CD4-positive, alpha-beta T cell treated with Interleukin-6 for 4 hours (primary cell): ENCODE measurements at regions not wholly inside any gene's neighbourhood (a gene's known extent, or its start where the extent isn't known, plus 50 kb on each side); places are given as distances from the start of the nearest gene placed in this dataset.

ENCODE experiments used
- DNase-seq: peaks from one replicate; pipeline ENCODE4 v3.0.0-alpha.2; 2020; ENCODE audit warnings: mixed read lengths

DNA sequence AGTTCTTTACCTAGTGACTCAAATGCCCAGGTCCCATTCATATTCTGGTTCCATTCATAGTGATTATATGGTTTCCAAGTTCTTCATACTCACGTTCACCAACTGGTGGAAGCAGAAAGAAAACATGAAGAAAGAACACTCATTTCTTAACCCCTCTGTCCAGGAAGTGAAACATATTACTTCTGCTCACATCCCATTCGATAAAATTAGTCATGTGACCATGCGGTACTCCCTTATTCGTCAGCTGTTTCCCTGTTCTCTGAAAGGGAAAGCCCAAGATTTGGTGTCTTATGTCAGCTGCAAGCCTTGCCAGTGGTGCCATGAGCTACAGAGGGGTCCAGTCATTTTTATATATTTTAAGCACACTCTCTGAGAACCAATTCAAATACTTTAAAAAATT lies 387.0 kb upstream of the DMAC1 start:
- no peak for DNase-seq

DNA sequence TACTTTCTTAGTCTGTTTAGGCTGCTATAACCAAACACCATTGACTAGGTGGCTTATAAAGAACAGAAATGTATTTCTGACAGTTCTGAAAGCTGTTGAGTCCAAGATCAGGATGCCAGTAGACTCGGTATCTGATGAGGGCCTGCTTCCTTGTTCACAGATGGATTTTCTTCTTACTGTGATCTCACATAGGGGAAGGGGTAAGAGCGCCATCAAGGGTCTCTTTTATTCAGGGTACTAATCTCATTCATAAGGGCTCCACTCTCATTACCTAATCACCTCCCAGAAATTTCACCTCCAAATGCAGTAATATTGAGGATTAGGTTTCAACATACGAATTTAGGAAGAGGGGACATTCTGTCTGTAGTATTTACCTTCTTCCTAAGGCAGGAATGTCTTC lies 384.0 kb upstream of the DMAC1 start:
- DNase-seq, result no peak

DNA sequence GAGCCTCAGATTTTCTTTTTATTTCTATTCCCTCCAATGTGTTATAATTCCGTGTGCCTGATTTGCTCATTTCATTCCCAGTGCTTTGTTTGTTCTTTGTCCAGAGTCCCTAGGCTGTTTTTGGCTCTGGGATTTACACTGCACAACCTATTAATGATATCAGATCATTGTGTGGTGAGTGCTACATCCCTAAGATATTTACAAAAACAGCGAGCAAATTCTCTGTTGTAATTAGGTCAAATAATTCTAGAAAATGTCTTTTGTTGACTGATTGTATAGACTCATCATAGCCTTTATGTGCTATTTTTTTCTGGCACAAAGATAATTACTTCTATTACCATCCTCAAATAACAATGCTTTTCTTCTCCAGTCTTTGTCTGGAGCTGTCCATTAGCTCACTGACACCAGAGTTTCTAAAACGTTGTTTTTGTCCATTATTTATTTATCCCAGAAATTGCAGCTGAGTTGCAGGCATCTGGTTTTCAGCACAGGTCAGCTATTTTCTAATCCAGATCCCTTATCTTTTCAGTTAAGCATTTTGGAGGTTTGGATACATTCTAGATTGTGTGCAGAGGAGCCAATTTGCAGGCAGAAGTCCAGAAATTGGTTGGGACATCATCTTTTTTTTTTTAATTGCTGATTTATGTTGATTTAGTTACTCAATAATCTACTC lies 379.9 kb upstream of the DMAC1 start:
- no peak for DNase-seq

DNA sequence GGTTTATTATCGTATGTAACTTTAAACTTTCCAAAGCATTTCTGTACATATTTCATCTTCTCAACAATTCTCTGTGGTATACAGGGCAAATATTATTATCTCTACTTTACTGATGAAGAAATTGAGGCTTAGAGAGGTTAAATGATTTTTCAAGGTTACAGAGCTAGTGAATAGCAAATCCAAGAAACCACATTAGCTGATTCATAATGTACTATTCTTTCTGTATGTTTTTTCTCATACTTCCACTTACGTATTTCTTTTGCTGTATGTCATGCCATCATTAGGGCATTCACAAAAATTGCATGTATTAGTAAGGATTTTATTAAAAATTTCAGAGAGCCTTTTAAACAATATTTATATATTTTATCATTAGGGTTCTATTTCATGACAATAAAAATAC lies 372.4 kb upstream of the DMAC1 start:
- no peak for DNase-seq

DNA sequence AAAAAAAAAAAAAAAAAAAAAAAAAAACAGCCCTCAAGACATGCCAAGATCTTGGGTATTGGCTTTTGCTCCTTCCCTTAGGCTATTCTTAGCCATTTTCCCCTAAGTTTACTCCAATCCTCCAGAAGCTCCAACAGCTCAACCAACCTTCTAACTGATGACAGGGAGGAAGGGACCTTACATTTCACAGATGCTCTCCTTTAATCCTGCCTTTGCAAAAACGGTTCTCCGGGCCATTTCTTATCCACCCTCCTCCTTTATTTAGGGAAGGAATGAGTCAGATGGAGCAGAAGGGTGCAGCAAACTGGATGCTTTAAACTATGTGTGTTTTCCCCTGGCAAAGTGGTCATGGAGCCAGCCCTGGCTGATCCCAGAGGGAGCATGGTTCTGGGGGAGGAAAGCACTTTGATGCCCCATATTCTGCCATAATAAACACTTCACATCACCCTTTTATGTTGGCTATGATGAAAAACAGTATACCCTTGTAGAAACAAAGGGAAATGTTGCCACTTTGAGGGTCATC lies 369.4 kb upstream of the DMAC1 start:
- DNase-seq, result no peak

DNA sequence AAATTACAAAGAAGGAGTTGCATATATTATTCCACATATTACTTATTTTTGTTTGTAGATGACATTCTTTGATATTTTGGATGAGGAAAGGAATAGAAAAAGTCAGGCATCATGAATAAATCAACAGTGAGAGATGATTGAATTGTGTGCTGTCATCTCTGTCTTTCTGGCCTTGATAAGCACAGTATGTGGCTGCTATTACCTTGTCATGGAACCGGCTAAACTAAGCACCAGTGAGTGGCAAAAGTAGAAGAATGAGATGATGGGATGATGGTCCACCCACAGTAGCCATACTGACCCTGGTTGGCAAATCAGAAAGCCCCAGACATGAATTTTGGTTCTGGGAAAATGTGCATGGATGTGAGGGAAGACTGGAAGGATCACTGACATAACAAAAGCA lies 361.2 kb upstream of the DMAC1 start:
- DNase-seq, result no peak

DNA sequence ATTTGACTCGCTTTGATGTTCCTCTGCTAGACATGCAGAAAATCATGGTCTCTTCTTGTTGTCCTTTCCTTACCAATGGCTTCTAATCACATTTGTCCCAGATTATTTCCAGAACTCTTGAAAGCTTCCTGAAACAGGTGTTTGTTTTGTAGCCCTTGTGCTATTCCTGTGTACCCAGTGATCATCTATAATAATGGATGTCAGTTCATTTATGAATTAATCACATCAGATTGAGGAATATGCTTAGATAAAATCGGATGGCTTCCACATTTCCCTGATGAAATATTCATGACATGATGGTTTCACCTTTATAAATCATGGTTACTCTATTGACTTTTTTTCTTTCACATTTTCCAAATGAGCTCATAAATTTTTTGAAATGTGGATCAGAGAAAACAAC lies 359.0 kb upstream of the DMAC1 start:
- no peak for DNase-seq

DNA sequence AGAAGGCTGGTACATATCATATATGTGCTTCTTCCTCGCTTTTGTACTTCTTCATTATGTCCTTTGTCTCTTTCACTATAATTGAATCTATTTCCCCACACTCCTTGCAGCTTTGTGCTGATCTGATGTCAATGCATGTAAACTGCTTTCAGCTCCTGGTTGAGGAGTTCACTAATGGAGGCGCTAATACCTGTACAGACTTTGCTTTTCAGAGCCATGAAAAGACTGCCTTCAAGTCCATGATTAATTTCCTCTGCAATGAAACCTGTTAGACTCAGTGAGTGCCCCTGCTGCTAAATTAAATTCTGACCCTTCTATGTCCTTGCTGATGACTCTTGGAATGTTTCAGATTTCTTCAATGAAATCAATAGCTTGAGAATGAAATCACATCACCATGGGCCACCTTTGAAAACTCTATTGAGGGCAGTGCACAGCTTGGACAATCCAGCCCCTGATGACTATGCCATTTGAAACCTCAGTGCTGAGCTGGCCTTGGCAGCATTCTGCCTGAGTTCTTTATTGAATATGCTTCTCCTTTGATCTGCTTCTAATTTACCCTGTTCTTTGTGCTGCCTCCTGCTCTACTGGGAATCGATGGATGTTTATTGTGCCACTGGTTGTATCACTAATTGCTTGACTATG lies 358.2 kb upstream of the DMAC1 start:
- DNase-seq, result no peak

DNA sequence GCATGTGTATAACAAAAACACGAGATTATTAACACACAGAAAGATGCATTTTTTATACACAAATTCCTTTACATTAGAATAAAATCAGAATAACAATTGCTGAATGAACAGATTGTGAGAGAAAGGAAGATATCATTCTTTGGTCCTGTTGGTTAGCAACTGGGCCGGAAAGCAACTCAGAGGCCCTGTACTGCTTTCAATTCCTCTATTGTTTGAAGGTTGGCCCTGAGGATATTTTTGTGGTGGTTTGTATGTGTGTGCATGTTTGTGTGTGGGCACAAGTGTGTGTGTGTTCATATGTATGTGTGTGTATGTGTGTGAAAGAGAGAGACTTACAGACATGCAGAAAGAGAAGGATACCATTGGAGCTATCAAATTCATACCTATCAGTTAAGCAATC lies 356.8 kb upstream of the DMAC1 start:
- no peak for DNase-seq

DNA sequence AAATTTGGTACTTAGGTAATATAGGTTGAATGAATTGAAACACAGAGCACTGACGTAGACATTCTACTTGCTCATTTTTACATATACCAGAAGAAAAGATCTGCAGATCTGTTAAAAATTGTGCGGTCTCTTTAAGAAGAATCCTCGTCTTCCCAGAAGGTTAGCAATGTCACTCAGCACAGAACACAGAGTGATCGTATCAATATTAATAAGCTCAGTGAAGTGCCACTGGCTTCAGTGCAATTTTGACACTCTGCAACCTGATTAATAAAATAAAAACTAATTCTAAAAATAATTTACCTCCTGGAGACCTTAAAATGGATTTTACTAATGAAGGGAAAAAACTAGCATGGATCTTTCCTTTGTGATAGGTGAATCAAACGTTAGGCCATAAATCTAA lies 356.1 kb upstream of the DMAC1 start:
- DNase-seq, result no peak

DNA sequence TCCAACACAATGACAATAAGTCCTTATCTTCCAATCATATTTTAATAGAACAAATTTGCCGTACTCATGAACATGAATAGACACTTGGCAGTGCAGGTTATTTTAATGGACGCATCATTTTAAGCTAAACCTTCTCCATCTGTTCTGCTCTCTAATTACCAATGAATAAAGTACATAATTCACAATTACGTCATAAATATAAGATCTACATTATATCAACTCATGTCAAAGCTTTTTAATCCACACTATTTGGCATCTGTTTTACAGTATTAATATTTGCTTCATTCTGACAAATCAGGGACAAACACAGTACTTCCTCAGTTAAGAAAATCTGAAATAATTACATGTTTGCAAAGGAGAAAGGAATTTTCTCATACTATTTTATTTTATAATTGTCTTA lies 344.1 kb upstream of the DMAC1 start:
- DNase-seq, result no peak

DNA sequence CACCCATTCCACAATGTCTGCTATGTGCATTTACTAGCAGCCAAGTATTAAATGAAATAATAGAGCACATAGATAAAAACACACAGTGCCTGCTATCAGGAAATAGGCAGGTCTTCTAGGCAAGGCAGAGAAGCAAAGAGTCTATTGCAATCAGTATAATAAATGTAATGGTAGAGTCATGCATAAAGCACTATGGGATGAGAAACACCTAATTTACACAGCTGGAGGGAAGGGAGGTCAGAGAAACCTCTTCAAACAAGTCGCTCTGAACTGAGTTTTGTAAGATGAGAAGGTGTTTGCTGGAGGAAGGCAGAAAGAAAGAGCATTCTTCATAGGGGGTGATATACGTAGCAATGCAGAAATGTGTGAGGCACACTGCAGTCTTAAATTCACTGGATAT lies 341.0 kb upstream of the DMAC1 start:
- DNase-seq, result no peak

DNA sequence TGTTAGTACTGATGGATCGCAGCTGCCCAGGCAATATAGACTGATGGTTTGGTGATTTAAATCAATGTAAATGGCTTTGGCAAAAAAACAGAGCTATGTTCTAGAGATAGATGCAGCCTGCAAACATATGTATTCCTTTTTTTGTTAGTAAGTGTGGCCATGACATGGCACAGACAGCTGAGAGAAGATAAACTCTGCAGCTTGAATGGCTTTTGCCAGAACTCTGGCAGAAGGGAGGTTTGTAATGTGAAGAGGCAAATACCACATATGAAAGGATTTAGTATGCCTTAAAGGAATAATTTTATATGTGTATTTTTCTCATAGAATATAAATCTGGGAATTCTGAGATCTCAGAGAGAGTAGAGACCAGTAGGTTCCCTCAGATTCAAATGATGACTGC lies 340.2 kb upstream of the DMAC1 start:
- DNase-seq, result no peak

DNA sequence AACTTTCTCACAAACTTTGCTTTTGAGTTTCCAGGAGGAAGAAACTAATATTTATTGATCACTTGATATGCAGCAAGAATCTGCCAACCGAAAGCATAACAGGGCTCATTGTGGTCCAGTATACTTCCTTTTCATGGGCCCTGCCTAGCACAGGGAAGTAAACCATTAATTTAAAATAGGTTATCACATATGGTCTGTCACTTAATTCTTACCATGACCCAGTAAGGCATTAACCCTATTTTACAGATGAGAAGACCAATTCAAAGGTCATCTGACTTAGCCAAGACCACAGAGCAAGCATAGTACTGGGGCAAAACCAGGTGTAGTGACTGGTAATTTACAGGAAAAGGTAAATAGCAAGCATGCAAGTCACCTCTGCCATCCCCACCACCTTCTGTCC lies 336.9 kb upstream of the DMAC1 start:
- no peak for DNase-seq

DNA sequence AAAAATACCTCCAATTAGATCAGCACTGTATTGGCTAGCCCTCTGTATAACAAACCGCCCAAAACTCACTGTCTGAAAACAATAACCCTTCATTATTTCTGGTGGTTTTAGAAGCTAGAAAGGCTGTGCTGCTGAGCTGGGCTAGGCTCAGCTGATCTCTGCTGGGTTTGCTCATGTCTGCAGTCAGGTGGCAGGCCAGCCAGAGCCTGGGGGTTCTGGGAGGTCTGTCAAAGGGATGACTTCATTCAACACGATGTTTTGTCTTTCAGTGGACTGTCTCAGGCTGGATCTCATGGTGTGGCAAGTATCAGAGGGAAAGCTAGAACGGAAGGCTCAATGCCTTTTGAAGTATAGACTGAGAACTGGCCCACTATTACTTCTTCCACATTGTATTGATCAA lies 335.1 kb upstream of the DMAC1 start:
- DNase-seq, result no peak

DNA sequence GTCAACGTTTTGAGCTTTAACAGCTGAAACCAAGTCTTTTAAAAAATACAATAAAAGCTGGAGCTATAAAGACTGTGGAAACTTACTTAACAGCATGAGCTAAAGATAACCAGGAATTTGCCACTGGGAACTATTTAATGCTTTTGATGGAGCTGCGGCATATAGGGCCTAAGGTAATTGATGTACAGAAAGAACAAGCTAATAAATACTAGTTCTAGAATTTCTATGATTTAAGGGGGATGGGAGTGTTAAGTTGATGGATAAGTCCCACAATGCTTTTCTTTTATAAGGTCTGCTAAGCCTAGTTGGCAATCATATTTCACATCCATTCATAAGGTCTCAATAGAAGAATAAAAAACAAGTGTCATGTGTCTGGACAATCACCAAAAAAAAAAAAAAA lies 334.0 kb upstream of the DMAC1 start:
- no peak for DNase-seq

DNA sequence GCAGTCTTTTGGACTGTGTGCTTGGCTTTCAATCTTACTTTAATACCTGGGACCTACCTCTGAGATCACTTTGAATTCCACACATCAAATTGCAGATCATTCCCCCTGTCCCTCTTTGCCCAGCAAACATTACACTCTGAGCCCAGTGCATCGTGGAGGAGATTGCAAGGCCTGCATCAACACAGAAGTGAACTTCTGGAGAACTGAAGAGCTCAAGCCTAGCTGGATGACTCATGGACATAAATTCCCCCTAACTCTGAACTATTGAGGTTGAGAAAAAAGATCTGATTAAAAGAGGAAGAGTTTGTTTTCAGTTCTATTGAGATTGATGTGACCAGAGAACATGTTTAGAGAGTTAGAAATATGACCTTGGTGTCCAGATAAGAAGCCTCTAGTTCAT lies 316.0 kb upstream of the DMAC1 start:
- no peak for DNase-seq

DNA sequence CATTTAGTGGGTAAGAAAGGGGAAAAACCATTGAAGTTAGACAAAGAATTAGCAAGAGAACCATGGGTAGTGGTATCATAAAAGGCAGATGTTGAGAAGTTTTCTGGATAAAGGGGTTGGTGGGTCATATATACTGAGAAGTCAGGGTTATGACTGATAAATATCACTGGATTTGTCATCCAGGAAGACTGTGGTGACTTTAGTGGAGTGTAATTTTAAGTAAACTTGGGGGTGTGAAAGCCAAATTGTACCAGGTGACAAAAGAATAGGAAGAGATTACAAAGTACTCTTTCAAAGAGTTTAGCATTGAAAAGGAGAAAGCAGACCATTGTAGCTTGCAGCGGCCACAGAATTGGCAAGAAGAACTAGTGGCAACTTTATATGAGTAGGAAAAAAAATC lies 315.2 kb upstream of the DMAC1 start:
- DNase-seq, result no peak

DNA sequence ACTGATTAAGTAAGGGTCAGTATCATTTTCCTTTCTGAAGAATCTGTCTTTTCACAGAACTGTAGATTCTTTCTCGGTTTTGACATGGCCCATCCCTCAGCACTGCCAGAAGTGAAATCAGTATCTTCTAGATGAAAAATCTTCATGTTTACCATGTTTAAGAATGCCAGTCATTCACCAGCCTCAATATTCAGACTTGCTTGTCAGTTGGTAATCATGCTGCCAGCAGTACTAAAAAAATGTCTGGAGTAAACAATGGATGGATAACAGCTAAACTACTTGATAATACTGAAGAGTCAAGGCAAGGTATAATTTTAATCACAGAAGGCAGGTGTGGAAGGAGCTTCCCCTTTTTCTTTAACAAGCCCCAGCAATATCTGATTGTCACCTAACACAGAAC lies 306.8 kb upstream of the DMAC1 start:
- DNase-seq, result no peak

DNA sequence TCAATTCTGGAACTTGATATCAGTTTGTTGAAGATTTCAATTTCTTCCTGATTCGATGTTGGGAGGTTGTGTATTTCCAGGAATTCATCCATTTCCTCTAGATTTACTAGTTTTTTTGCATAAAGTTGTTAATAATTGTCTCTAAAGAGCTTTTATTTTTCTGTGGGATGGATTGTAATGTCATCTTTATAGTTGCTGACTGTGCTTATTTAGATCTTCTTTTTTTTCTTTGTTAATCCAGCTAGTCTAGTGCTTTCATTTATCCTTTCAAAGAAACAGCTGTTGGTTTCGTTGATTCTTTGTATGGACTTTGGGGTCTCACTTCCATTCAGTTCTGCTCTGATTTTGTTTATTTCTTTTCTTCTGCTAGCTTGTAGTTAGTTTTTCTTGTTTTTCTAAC lies 302.0 kb upstream of the DMAC1 start:
- no peak for DNase-seq

DNA sequence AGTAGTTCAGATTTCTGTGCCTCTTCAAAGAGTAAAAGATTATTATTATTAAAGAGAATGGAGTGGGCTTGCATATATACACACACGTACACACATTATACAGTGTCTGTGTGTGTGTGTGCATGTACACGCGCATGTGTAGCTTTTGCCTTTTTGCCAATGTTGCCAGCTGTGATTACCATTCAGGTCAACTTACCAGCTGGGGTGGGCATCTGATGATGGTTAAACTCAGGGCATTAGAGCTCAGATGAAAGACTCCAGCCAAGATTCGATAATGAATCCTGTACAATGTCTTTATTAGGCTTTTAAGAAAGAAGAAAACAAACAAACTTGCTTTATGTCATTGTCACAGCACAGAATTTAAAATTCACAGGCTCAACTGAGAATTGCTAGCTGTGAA lies 296.5 kb upstream of the DMAC1 start:
- no peak for DNase-seq

DNA sequence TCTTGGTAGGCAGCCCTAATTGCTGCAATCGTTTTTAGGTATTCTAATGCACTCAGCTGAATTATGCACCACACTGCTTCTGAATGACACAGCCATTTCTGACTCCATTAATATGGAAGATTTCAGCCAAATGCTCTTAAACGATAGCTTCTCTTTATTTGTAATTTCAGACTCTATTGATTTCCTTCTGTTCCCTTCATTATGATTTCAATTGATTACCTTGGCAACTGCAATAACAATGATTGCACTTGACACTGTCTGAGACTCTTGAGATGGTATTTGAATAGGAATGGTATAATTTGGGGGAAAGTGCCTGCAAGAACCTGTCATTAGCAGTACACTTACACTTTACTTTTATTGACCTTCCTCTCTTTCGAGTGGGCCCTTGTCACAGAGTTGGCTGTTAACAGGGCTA lies 296.1 kb upstream of the DMAC1 start:
- DNase-seq, result no peak

DNA sequence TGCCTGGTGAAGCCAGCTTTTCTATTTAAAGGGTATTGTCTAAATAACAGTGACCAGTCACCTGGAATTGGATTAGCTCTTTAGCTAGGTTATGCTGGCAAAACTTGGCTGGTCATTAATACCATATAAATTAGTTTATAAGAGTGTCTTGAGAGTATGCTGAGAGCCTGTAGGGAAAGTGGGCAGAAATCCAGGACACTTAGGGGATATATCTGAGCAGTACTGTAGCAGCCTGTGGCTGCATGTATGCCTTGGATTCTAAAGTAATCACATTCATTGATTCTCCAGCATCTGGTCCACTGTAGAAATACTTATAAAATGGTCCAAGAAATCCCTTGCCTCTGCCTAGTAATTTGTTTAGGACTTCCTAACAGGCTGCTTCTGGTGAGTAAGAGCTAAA lies 288.9 kb upstream of the DMAC1 start:
- no peak for DNase-seq

DNA sequence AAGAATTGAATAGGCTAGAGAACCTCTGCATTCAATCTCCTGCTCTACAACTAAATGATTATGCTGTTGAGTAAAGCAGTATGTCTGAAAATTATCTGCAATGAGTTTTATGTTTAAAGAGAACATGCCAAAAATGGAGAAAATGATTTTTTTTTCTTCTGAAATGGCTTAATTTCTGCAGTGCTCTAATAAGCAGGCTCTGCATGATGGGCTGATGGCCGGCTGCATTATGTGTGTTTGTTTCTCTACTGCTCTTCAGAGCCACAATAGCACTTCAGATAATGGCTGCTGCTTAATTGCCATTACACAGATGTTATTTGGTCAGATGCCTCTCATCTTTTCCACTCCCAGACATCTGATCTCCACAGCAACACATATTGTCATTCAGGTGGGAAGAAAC lies 286.4 kb upstream of the DMAC1 start:
- DNase-seq, result no peak

DNA sequence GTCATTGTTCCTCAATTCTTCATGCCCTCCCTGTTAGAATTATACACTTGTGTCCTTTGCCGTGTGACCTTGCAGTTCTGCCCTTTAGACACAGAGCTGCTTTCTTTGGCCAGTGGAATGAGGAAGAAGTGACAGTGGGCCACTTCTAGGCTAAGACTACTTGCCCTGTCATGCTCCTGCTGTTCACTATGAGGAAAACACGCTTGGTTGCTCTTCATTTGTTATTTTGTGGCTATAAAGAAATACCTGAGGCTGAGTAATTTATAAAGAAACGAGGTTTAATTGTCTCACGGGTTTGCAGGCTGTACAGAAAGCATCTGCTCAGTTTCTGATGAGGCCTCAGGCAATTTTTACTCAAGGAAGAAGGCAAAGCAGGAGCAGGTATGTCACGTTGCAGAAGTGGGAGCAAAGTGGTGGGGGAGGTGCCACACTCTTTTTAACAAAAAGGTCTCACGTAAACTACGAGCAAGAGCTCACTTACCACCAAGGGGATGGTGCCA lies 279.1 kb upstream of the DMAC1 start:
- DNase-seq, result no peak
